Stimulated activated effector memory CD8-positive, alpha-beta T cell treated with anti-CD3 and anti-CD28 coated beads, Interleukin-12 subunit alpha, Interleukin-12 subunit beta, amount 100 ng/mL, for 72 hours (primary cell): ENCODE measurements at regions not wholly inside any gene's neighbourhood (a gene's known extent, or its start where the extent isn't known, plus 50 kb on each side); places are given as distances from the start of the nearest gene placed in this dataset.

Experiments used
- ATAC-seq: fragments of 150-1000 bp; cut with Tn5 transposase; 2 replicates; pipeline ENCODE4 v1.10.0; 2021
- DNase-seq, 2 donors: peaks; one replicate each; pipeline ENCODE4 v3.0.0; 2021 to 2022; ENCODE audit warnings: low spot score in 2 of 2
- H3K27ac Mint-ChIP-seq: one replicate; pipeline ENCODE4 v1.8.0; 2022; ENCODE audit warnings: mild to moderate bottlenecking, mixed read lengths
- H3K36me3 Mint-ChIP-seq: one replicate; pipeline ENCODE4 v1.8.0; 2022; ENCODE audit warnings: mild to moderate bottlenecking, mixed read lengths
- H3K4me1 Mint-ChIP-seq: one replicate; pipeline ENCODE4 v1.8.0; 2022; ENCODE audit warnings: mixed read lengths
- H3K4me3 Mint-ChIP-seq: one replicate; pipeline ENCODE4 v1.8.0; 2022; ENCODE audit warnings: mild to moderate bottlenecking, mixed read lengths
- H3K9me3 Mint-ChIP-seq: one replicate; pipeline ENCODE4 v1.8.0; 2022; ENCODE audit warnings: mixed read lengths

GRCh38 chr1:22248746-22249145 is 105.8 kb upstream of the WNT4 start:
- Mint-ChIP-seq H3K4me3 (no peak overlapping the region), H3K36me3 (no peaks in the 10 kb centered on the region), H3K9me3 (no peaks in the 10 kb centered on the region), H3K4me1 (peaks cover 14% of the 10 kb centered on the region), H3K27ac (no peak overlapping the region)
- no peak for DNase-seq
- ATAC-seq = no peak

GRCh38 chr1:22249928-22250680 is 107.2 kb upstream of the WNT4 start:
- Mint-ChIP-seq H3K36me3 (no peaks in the 10 kb centered on the region), H3K4me3 (no peak overlapping the region)
- no peak for DNase-seq

GRCh38 chr1:22250724-22251123 is 107.8 kb upstream of the WNT4 start:
- Mint-ChIP-seq H3K9me3 (no peaks in the 10 kb centered on the region), H3K4me1 (peaks cover 14% of the 10 kb centered on the region), H3K27ac (no peak overlapping the region), H3K4me3 (no peak overlapping the region), H3K36me3 (no peaks in the 10 kb centered on the region)
- ATAC-seq (no peak), DNase-seq (no peak)

More at GRCh38 chr1:22249928-22250680, 107.2 kb upstream of the WNT4 start:
- no peak for ATAC-seq
- H3K9me3 Mint-ChIP-seq = no peaks in the 10 kb centered on the region
- peaks cover 14% of the 10 kb centered on the region for H3K4me1 Mint-ChIP-seq
- H3K27ac Mint-ChIP-seq = no peak overlapping the region

GRCh38 chr1:22252251-22252650 is 109.4 kb upstream of the WNT4 start:
- no peak for DNase-seq
- no peaks in the 10 kb centered on the region for H3K9me3 Mint-ChIP-seq
- peaks cover 14% of the 10 kb centered on the region for H3K4me1 Mint-ChIP-seq
- no peak overlapping the region for H3K27ac Mint-ChIP-seq
- H3K36me3 Mint-ChIP-seq = no peaks in the 10 kb centered on the region
- ATAC-seq = no peak
- H3K4me3 Mint-ChIP-seq = no peak overlapping the region

- ATAC-seq = no peak
- no peak for DNase-seq
- Mint-ChIP-seq H3K4me3 (no peak overlapping the region), H3K4me1 (peaks cover 14% of the 10 kb centered on the region), H3K27ac (no peak overlapping the region), H3K36me3 (no peaks in the 10 kb centered on the region), H3K9me3 (no peaks in the 10 kb centered on the region)
These were observed 110.3 kb upstream of the WNT4 start for GRCh38 chr1:22253012-22253790.

GRCh38 chr1:22254756-22255155 is 111.9 kb upstream of the WNT4 start:
- no peak for ATAC-seq
- H3K4me1 Mint-ChIP-seq = peaks cover 14% of the 10 kb centered on the region

GRCh38 chr1:22255341-22256212 is 112.7 kb upstream of the WNT4 start:
- Mint-ChIP-seq H3K36me3 (no peaks in the 10 kb centered on the region), H3K9me3 (no peaks in the 10 kb centered on the region), H3K27ac (no peak overlapping the region), H3K4me1 (peaks cover 14% of the 10 kb centered on the region), H3K4me3 (no peak overlapping the region)
- no peak for DNase-seq
- ATAC-seq = no peak

More at GRCh38 chr1:22254756-22255155, 111.9 kb upstream of the WNT4 start:
- Mint-ChIP-seq H3K36me3 (no peaks in the 10 kb centered on the region), H3K4me3 (no peak overlapping the region), H3K9me3 (no peaks in the 10 kb centered on the region), H3K27ac (no peak overlapping the region)
- DNase-seq = no peak

- Mint-ChIP-seq H3K27ac (no peak overlapping the region), H3K4me1 (peaks cover 14% of the 10 kb centered on the region)
These were observed 113.3 kb upstream of the WNT4 start for GRCh38 chr1:22256213-22256512.

GRCh38 chr1:22257290-22258275 is 114.7 kb upstream of the WNT4 start:
- no peak overlapping the region for H3K4me3 Mint-ChIP-seq

More at GRCh38 chr1:22256213-22256512, 113.3 kb upstream of the WNT4 start:
- ATAC-seq (no peak), DNase-seq (no peak)
- no peaks in the 10 kb centered on the region for H3K9me3 Mint-ChIP-seq
- no peak overlapping the region for H3K4me3 Mint-ChIP-seq
- H3K36me3 Mint-ChIP-seq = no peaks in the 10 kb centered on the region

GRCh38 chr1:22258698-22259097 is 115.8 kb upstream of the WNT4 start:
- peaks cover 1% of the 10 kb centered on the region for H3K4me1 Mint-ChIP-seq
- DNase-seq (no peak), ATAC-seq (no peak)
- no peak overlapping the region for H3K4me3 Mint-ChIP-seq
- no peak overlapping the region for H3K27ac Mint-ChIP-seq
- no peaks in the 10 kb centered on the region for H3K9me3 Mint-ChIP-seq
- H3K36me3 Mint-ChIP-seq = no peaks in the 10 kb centered on the region

More at GRCh38 chr1:22257290-22258275, 114.7 kb upstream of the WNT4 start:
- H3K9me3 Mint-ChIP-seq = no peaks in the 10 kb centered on the region
- no peak overlapping the region for H3K27ac Mint-ChIP-seq
- ATAC-seq = no peak
- H3K4me1 Mint-ChIP-seq = peaks cover 12% of the 10 kb centered on the region
- no peaks in the 10 kb centered on the region for H3K36me3 Mint-ChIP-seq
- DNase-seq = no peak

GRCh38 chr1:22259551-22260282 is 116.8 kb upstream of the WNT4 start:
- ATAC-seq = no peak
- H3K4me1 Mint-ChIP-seq = no peaks in the 10 kb centered on the region
- H3K36me3 Mint-ChIP-seq = no peaks in the 10 kb centered on the region
- H3K27ac Mint-ChIP-seq = no peak overlapping the region
- no peak overlapping the region for H3K4me3 Mint-ChIP-seq
- no peak for DNase-seq
- no peaks in the 10 kb centered on the region for H3K9me3 Mint-ChIP-seq

GRCh38 chr1:22260860-22261432 is 118.0 kb upstream of the WNT4 start:
- no peaks in the 10 kb centered on the region for H3K36me3 Mint-ChIP-seq
- H3K4me1 Mint-ChIP-seq = no peaks in the 10 kb centered on the region
- no peaks in the 10 kb centered on the region for H3K9me3 Mint-ChIP-seq
- DNase-seq (no peak), ATAC-seq (no peak)
- no peak overlapping the region for H3K27ac Mint-ChIP-seq
- no peak overlapping the region for H3K4me3 Mint-ChIP-seq

- Mint-ChIP-seq H3K9me3 (no peaks in the 10 kb centered on the region), H3K27ac (no peak overlapping the region), H3K4me3 (no peak overlapping the region), H3K4me1 (no peaks in the 10 kb centered on the region), H3K36me3 (no peaks in the 10 kb centered on the region)
- ATAC-seq (no peak), DNase-seq (no peak)
These were observed 118.7 kb upstream of the WNT4 start for GRCh38 chr1:22261580-22261979.

GRCh38 chr1:22262583-22262982 is 119.7 kb upstream of the WNT4 start:
- Mint-ChIP-seq H3K4me1 (no peaks in the 10 kb centered on the region), H3K36me3 (no peaks in the 10 kb centered on the region), H3K4me3 (no peak overlapping the region), H3K27ac (no peak overlapping the region), H3K9me3 (no peaks in the 10 kb centered on the region)
- DNase-seq (no peak), ATAC-seq (no peak)
